Natural killer cell treated with Interleukin-12 subunit alpha and Interleukin-12 subunit beta and Interleukin-15 and Interleukin-18, amount 100 ng/mL, for 72 hours (primary cell): ENCODE measurements at regions not wholly inside any gene's neighbourhood (a gene's known extent, or its start where the extent isn't known, plus 50 kb on each side); places are given as distances from the start of the nearest gene placed in this dataset.

Source experiments
- ATAC-seq, 2 donors: fragments of 150-1000 bp; cut with Tn5 transposase in 1 of 2; sonication (Bioruptor Pico), chemical (Tn5 transposase) in 1 of 2; 2 replicates each; pipeline ENCODE4 v1.10.0; 2021
- DNase-seq: peaks from one replicate; pipeline ENCODE4 v3.0.0; 2022; ENCODE audit warnings: low spot score
- H3K27ac Mint-ChIP-seq, 2 donors: 1 replicate in 1 of 2; 2 replicates in 1 of 2; pipeline ENCODE4 v1.8.0; 2022; ENCODE audit warnings: mixed read lengths in 2 of 2, mild to moderate bottlenecking in 1 of 2, moderate library complexity in 1 of 2
- H3K27me3 Mint-ChIP-seq, 2 donors: 1 replicate in 1 of 2; 2 replicates in 1 of 2; pipeline ENCODE4 v1.8.0; 2022; ENCODE audit warnings: mixed read lengths in 2 of 2
- H3K36me3 Mint-ChIP-seq: one replicate; pipeline ENCODE4 v1.8.0; 2022; ENCODE audit warnings: mixed read lengths
- H3K4me1 Mint-ChIP-seq, 2 donors: 1 replicate in 1 of 2; 2 replicates in 1 of 2; pipeline ENCODE4 v1.8.0; 2022; ENCODE audit warnings: low read depth in 2 of 2, mixed read lengths in 2 of 2, mild to moderate bottlenecking in 1 of 2
- H3K4me3 Mint-ChIP-seq: one replicate; pipeline ENCODE4 v1.8.0; 2022; ENCODE audit warnings: mixed read lengths
- H3K9me3 Mint-ChIP-seq: 2 replicates; pipeline ENCODE4 v1.8.0; 2022; ENCODE audit warnings: mixed read lengths

- H3K4me3 Mint-ChIP-seq: no peak overlapping the region
- no peak overlapping the region for H3K27ac Mint-ChIP-seq
- peak in 1 of 2 donors; percentile 20 for ATAC-seq
- H3K9me3 Mint-ChIP-seq: no peaks in the 10 kb centered on the region
- H3K36me3 Mint-ChIP-seq: no peaks in the 10 kb centered on the region
- DNase-seq: no peak
- H3K27me3 Mint-ChIP-seq: peaks cover 21 to 23% of the 10 kb centered on the region in 2 donors
- no peaks in the 10 kb centered on the region for H3K4me1 Mint-ChIP-seq
Observed at GRCh38 chr2:173797586-173798263, 167.4 kb downstream of the SP3 start.

GRCh38 chr2:173802518-173802917 lies 162.7 kb downstream of the SP3 start:
- H3K36me3 Mint-ChIP-seq: no peaks in the 10 kb centered on the region
- ATAC-seq: no peak
- H3K4me1 Mint-ChIP-seq: no peaks in the 10 kb centered on the region
- no peak for DNase-seq
- no peaks in the 10 kb centered on the region for H3K9me3 Mint-ChIP-seq
- no peak overlapping the region for H3K4me3 Mint-ChIP-seq
- no peak overlapping the region for H3K27ac Mint-ChIP-seq
- H3K27me3 Mint-ChIP-seq: peaks cover 7 to 13% of the 10 kb centered on the region in 2 donors

GRCh38 chr2:173803449-173803848 lies 161.7 kb downstream of the SP3 start:
- peaks cover 6 to 15% of the 10 kb centered on the region in 2 donors for H3K27me3 Mint-ChIP-seq
- no peaks in the 10 kb centered on the region for H3K9me3 Mint-ChIP-seq
- DNase-seq (no peak), ATAC-seq (no peak)
- no peak overlapping the region for H3K4me3 Mint-ChIP-seq
- H3K36me3 Mint-ChIP-seq: no peaks in the 10 kb centered on the region
- H3K27ac Mint-ChIP-seq: no peak overlapping the region
- no peaks in the 10 kb centered on the region for H3K4me1 Mint-ChIP-seq

- Mint-ChIP-seq H3K36me3 (no peaks in the 10 kb centered on the region), H3K27ac (no peak overlapping the region), H3K9me3 (no peaks in the 10 kb centered on the region), H3K4me3 (no peak overlapping the region), H3K4me1 (no peaks in the 10 kb centered on the region), H3K27me3 (peaks cover 6 to 16% of the 10 kb centered on the region in 2 donors)
- ATAC-seq: no peak
- DNase-seq: no peak
Observed at GRCh38 chr2:173806761-173807160, 158.4 kb downstream of the SP3 start.

GRCh38 chr2:173808718-173809117 lies 156.5 kb downstream of the SP3 start:
- no peak for ATAC-seq
- Mint-ChIP-seq H3K27me3 (peaks cover 6 to 24% of the 10 kb centered on the region in 2 donors), H3K4me3 (no peak overlapping the region), H3K36me3 (no peaks in the 10 kb centered on the region), H3K9me3 (no peaks in the 10 kb centered on the region), H3K4me1 (no peaks in the 10 kb centered on the region), H3K27ac (no peak overlapping the region)
- DNase-seq: no peak

- DNase-seq (no peak), ATAC-seq (no peak)
- Mint-ChIP-seq H3K27ac (no peak overlapping the region), H3K27me3 (peaks cover 3 to 38% of the 10 kb centered on the region in 2 donors), H3K4me1 (no peaks in the 10 kb centered on the region), H3K4me3 (no peak overlapping the region), H3K36me3 (no peaks in the 10 kb centered on the region), H3K9me3 (no peaks in the 10 kb centered on the region)
Observed at GRCh38 chr2:173812321-173812720, 152.9 kb downstream of the SP3 start.

DNA sequence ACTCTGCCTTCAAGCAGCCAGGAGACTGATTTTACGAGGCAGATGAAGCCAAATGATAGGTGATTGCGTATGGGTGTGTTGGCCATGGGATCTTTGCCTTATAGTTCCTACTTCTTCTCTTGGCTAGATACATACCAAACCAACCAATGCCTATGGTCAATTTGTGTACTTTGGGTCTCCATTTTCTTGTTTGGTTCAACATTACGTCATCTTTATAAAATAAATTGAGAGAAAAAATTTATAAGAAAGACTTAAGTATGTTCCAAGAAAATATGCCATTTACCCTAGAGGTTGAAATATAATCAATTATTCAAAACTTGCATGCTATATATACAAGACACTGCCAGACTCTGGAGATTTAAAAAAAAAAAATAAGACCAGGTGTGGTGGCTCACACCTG lies 150.9 kb downstream of the SP3 start:
- ATAC-seq (no peak), DNase-seq (no peak)
- H3K9me3 Mint-ChIP-seq: no peaks in the 10 kb centered on the region
- no peaks in the 10 kb centered on the region for H3K36me3 Mint-ChIP-seq
- no peak overlapping the region for H3K27ac Mint-ChIP-seq
- H3K27me3 Mint-ChIP-seq: peaks cover 2 to 31% of the 10 kb centered on the region in 2 donors
- no peak overlapping the region for H3K4me3 Mint-ChIP-seq
- no peaks in the 10 kb centered on the region for H3K4me1 Mint-ChIP-seq

- no peaks in the 10 kb centered on the region for H3K4me1 Mint-ChIP-seq
- H3K9me3 Mint-ChIP-seq: no peaks in the 10 kb centered on the region
- DNase-seq (no peak), ATAC-seq (no peak)
- no peak overlapping the region for H3K27ac Mint-ChIP-seq
- no peaks in the 10 kb centered on the region for H3K36me3 Mint-ChIP-seq
- peaks cover 8 to 39% of the 10 kb centered on the region in 2 donors for H3K27me3 Mint-ChIP-seq
- H3K4me3 Mint-ChIP-seq: no peak overlapping the region
Observed at GRCh38 chr2:173815772-173816171, 149.4 kb downstream of the SP3 start.

GRCh38 chr2:173817582-173817981 lies 147.6 kb downstream of the SP3 start:
- no peak overlapping the region for H3K4me3 Mint-ChIP-seq
- no peaks in the 10 kb centered on the region for H3K36me3 Mint-ChIP-seq
- H3K4me1 Mint-ChIP-seq: no peaks in the 10 kb centered on the region
- no peak for DNase-seq
- H3K27me3 Mint-ChIP-seq: peaks cover 18 to 51% of the 10 kb centered on the region in 2 donors
- ATAC-seq: no peak
- H3K27ac Mint-ChIP-seq: no peak overlapping the region
- H3K9me3 Mint-ChIP-seq: no peaks in the 10 kb centered on the region

DNA sequence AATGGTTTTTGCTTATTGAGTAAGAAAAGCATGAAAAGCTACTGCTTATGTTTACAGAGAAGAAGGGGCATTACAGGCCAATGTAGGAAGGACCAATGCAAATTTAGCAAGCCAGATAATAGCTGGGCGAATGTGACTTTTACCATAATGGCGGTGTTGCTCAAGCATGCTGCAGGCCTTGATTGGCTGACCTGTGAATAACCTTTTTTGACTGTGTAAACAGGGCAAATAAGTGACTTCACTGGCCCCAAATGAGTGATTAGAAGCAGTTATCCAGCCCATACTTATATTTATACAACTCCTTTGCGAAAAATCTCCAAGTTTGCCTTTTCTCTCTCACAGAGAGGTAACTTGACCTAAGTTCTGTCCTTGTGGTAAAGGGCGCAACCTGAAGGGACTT lies 146.9 kb downstream of the SP3 start:
- H3K27ac Mint-ChIP-seq: no peak overlapping the region
- peaks cover 18 to 54% of the 10 kb centered on the region in 2 donors for H3K27me3 Mint-ChIP-seq
- no peaks in the 10 kb centered on the region for H3K36me3 Mint-ChIP-seq
- H3K4me1 Mint-ChIP-seq: no peaks in the 10 kb centered on the region
- no peaks in the 10 kb centered on the region for H3K9me3 Mint-ChIP-seq
- ATAC-seq (no peak), DNase-seq (no peak)
- no peak overlapping the region for H3K4me3 Mint-ChIP-seq

- Mint-ChIP-seq H3K4me1 (no peaks in the 10 kb centered on the region), H3K27ac (no peak overlapping the region), H3K9me3 (no peaks in the 10 kb centered on the region), H3K36me3 (no peaks in the 10 kb centered on the region), H3K27me3 (peaks cover 18 to 40% of the 10 kb centered on the region in 2 donors), H3K4me3 (no peak overlapping the region)
- ATAC-seq (no peak), DNase-seq (no peak)
Observed at GRCh38 chr2:173819852-173820251, 145.3 kb downstream of the SP3 start.

- ATAC-seq (no peak), DNase-seq (no peak)
- Mint-ChIP-seq H3K27ac (no peak overlapping the region), H3K4me3 (no peak overlapping the region), H3K36me3 (no peaks in the 10 kb centered on the region), H3K4me1 (no peaks in the 10 kb centered on the region), H3K27me3 (peaks cover 20 to 31% of the 10 kb centered on the region in 2 donors), H3K9me3 (no peaks in the 10 kb centered on the region)
Observed at GRCh38 chr2:173821451-173821850, 143.7 kb downstream of the SP3 start.

DNA sequence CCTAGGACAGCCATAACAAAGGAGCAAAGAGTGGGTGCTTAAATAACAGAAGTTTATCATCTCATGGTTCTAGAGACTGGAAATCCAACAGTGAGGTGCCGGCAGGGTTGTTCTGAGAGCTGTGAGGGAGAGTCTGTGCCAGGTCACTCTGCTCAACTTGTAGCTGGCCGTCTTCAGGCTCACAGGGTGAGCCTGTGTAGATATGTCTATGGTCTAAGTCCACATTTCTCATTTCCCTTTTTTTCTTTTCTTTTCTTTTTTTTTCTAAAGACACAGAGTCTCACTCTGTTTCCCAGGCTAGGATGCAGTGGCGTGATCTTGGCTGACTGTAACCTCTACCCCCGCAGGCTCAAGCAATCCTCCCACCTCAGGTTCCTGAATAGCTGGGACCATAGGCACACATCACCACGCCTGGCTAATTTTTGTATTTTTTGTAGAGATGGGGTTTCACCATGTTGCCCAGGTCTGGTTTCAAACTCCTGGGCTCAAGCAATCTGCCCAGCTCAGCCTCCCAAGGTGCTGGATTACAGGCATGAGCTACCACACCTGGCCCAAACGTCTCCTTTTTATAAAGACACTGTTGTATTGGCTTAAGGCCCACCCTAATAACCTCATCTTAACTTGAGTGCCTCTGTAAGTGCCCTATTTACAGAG lies 142.2 kb downstream of the SP3 start:
- Mint-ChIP-seq H3K36me3 (no peaks in the 10 kb centered on the region), H3K4me1 (no peaks in the 10 kb centered on the region), H3K4me3 (no peak overlapping the region), H3K9me3 (no peaks in the 10 kb centered on the region), H3K27me3 (peaks cover 20 to 41% of the 10 kb centered on the region in 2 donors), H3K27ac (no peak overlapping the region)
- DNase-seq: no peak
- ATAC-seq: no peak

- H3K36me3 Mint-ChIP-seq: no peaks in the 10 kb centered on the region
- DNase-seq: no peak
- ATAC-seq: no peak
- no peaks in the 10 kb centered on the region for H3K4me1 Mint-ChIP-seq
- H3K27me3 Mint-ChIP-seq: peaks cover 22 to 41% of the 10 kb centered on the region in 2 donors
- no peak overlapping the region for H3K27ac Mint-ChIP-seq
- H3K4me3 Mint-ChIP-seq: no peak overlapping the region
- no peaks in the 10 kb centered on the region for H3K9me3 Mint-ChIP-seq
Observed at GRCh38 chr2:173823543-173823939, 141.6 kb downstream of the SP3 start.
